ENCODE measurements at regions not wholly inside any gene's neighbourhood (a gene's known extent, or its start where the extent isn't known, plus 50 kb on each side); places are given as distances from the start of the nearest gene placed in this dataset.
"Not testable (repeated sequence)": the region's sequence is repeated elsewhere in the genome, so short reads cannot be mapped to it uniquely, and the experiment has no call there.

GRCh38 chr10:28400176-28400575 lies 97.3 kb upstream of the MPP7 start:
- H3K4me3 ChIP-seq, result no peak overlapping the region
- H3K4me1 ChIP-seq, result peaks cover 5% of the 10 kb centered on the region
- H3K27ac ChIP-seq, result no peak overlapping the region
- no peak for DNase-seq (ENCODE audit: extremely low spot score in 2 of 2)
- no peak for TF ChIP-seq POLR2A (IDR thresholded peaks at IDR 0.05)
- no peak for TF ChIP-seq POLR2AphosphoS5 (IDR thresholded peaks at IDR 0.05; ENCODE audit: insufficient read depth in 1 of 2, low read depth in 1 of 2)
- no peak for TF ChIP-seq CTCF (IDR thresholded peaks at IDR 0.05)
- H3K36me3 ChIP-seq, result no peaks in the 10 kb centered on the region
- H3K9me3 ChIP-seq, result no peaks in the 10 kb centered on the region
- H3K27me3 ChIP-seq, result no peaks in the 10 kb centered on the region
- intact Hi-C loops (cut with DNase I), result no loop called here

GRCh38 chr10:28400681-28401080 lies 97.8 kb upstream of the MPP7 start:
- intact Hi-C loops (cut with DNase I), result no loop called here
- Histone ChIP-seq H3K36me3 (no peaks in the 10 kb centered on the region), H3K27me3 (no peaks in the 10 kb centered on the region), H3K4me3 (no peak overlapping the region), H3K4me1 (peaks cover 5% of the 10 kb centered on the region), H3K27ac (no peak overlapping the region), H3K9me3 (no peaks in the 10 kb centered on the region)
- no peak for TF ChIP-seq POLR2AphosphoS5 (IDR thresholded peaks at IDR 0.05; ENCODE audit: insufficient read depth in 1 of 2, low read depth in 1 of 2)
- DNase-seq (ENCODE audit: extremely low spot score in 2 of 2), result no peak

- H3K27ac ChIP-seq, result not testable (repeated sequence)
Measured at GRCh38 chr10:28402611-28403073, 99.8 kb upstream of the MPP7 start.

GRCh38 chr10:28403090-28403489 lies 100.2 kb upstream of the MPP7 start:
- Histone ChIP-seq H3K9me3 (no peaks in the 10 kb centered on the region), H3K27ac (no peak overlapping the region), H3K27me3 (no peaks in the 10 kb centered on the region), H3K4me3 (no peak overlapping the region), H3K36me3 (no peaks in the 10 kb centered on the region), H3K4me1 (peaks cover 5% of the 10 kb centered on the region)
- TF ChIP-seq POLR2A (IDR thresholded peaks at IDR 0.05), result no peak
- no peak for TF ChIP-seq CTCF (IDR thresholded peaks at IDR 0.05)
- TF ChIP-seq POLR2AphosphoS5 (IDR thresholded peaks at IDR 0.05; ENCODE audit: insufficient read depth in 1 of 2, low read depth in 1 of 2), result no peak
- no peak for DNase-seq (ENCODE audit: extremely low spot score in 2 of 2)
- intact Hi-C loops (cut with DNase I), result no loop called here

More at GRCh38 chr10:28402611-28403073, 99.8 kb upstream of the MPP7 start:
- H3K9me3 ChIP-seq; H3K36me3 ChIP-seq; H3K4me3 ChIP-seq; DNase-seq (ENCODE audit: extremely low spot score in 2 of 2); H3K4me1 ChIP-seq; intact Hi-C loops (cut with DNase I); H3K27me3 ChIP-seq: not testable (repeated sequence)

GRCh38 chr10:28408237-28408777 lies 105.4 kb upstream of the MPP7 start:
- DNase-seq (ENCODE audit: extremely low spot score in 2 of 2), result no peak
- Histone ChIP-seq H3K27ac (no peak overlapping the region), H3K36me3 (no peaks in the 10 kb centered on the region), H3K9me3 (no peaks in the 10 kb centered on the region), H3K4me1 (no peaks in the 10 kb centered on the region), H3K4me3 (no peak overlapping the region), H3K27me3 (no peaks in the 10 kb centered on the region)
- TF ChIP-seq CTCF (IDR thresholded peaks at IDR 0.05), result no peak
- no peak for TF ChIP-seq POLR2A (IDR thresholded peaks at IDR 0.05)
- TF ChIP-seq POLR2AphosphoS5 (IDR thresholded peaks at IDR 0.05; ENCODE audit: insufficient read depth in 1 of 2, low read depth in 1 of 2), result no peak
- intact Hi-C loops (cut with DNase I), result no loop called here

- Histone ChIP-seq H3K27me3 (no peaks in the 10 kb centered on the region), H3K27ac (peak overlapping the region; percentile 50), H3K4me3 (no peak overlapping the region), H3K9me3 (no peaks in the 10 kb centered on the region), H3K36me3 (no peaks in the 10 kb centered on the region), H3K4me1 (no peaks in the 10 kb centered on the region)
- DNase-seq (ENCODE audit: extremely low spot score in 2 of 2), result no peak
- no peak for TF ChIP-seq CTCF (IDR thresholded peaks at IDR 0.05)
- peak in 1 of 2 donors; percentile 58 for TF ChIP-seq POLR2AphosphoS5 (IDR thresholded peaks at IDR 0.05; ENCODE audit: insufficient read depth in 1 of 2, low read depth in 1 of 2)
- intact Hi-C loops (cut with DNase I), result no loop called here
Measured at GRCh38 chr10:28410420-28411135, 107.7 kb upstream of the MPP7 start.

Data from vagina (tissue), 2 donors.